ENCODE measurements at regions not wholly inside any gene's neighbourhood (a gene's known extent, or its start where the extent isn't known, plus 50 kb on each side); places are given as distances from the start of the nearest gene placed in this dataset.

GRCh38 chr13:74230984-74231501, 96.8 kb upstream of the KLF12 start:
- Histone ChIP-seq H3K9me3 (ENCODE audit: insufficient read depth, low read length) (no peaks in the 10 kb centered on the region), H3F3A (ENCODE audit: insufficient read depth) (no peaks in the 10 kb centered on the region), H3K27ac (ENCODE audit: low read depth, low read length) (no peak overlapping the region), H3K4me2 (ENCODE audit: low read depth, low read length, poor library complexity, severe bottlenecking) (no peak overlapping the region), H3K79me2 (ENCODE audit: insufficient read depth, low read length) (no peaks in the 10 kb centered on the region), H3K9me2 (replicated peaks; ENCODE audit: insufficient read depth, low read length) (no peaks in the 10 kb centered on the region), H3K9ac (ENCODE audit: low read length) (no peak overlapping the region), H2AFZ (ENCODE audit: low read depth, low read length, severe bottlenecking) (no peak overlapping the region), H3K36me3 (ENCODE audit: low read length) (no peaks in the 10 kb centered on the region), H3K4me3 (ENCODE audit: insufficient read depth, low read length, poor library complexity, severe bottlenecking) (no peak overlapping the region), H4K20me1 (ENCODE audit: low read depth, low read length) (no peaks in the 10 kb centered on the region), H3K27me3 (ENCODE audit: low read length) (no peaks in the 10 kb centered on the region)
- TF ChIP-seq CTCF (IDR thresholded peaks at IDR 0.05; ENCODE audit: insufficient read depth, low read length, poor library complexity, severe bottlenecking) (no peak), EZH2phosphoT487 (conservative IDR thresholded peaks at IDR 0.05; ENCODE audit: low read length) (no peak)

- Histone ChIP-seq H3K4me3 (ENCODE audit: insufficient read depth, low read length, poor library complexity, severe bottlenecking) (no peak overlapping the region), H3K79me2 (ENCODE audit: insufficient read depth, low read length) (no peaks in the 10 kb centered on the region), H3K27ac (ENCODE audit: low read depth, low read length) (no peak overlapping the region), H3F3A (ENCODE audit: insufficient read depth) (no peaks in the 10 kb centered on the region), H3K9ac (ENCODE audit: low read length) (no peak overlapping the region), H3K9me2 (replicated peaks; ENCODE audit: insufficient read depth, low read length) (no peaks in the 10 kb centered on the region), H3K27me3 (ENCODE audit: low read length) (no peaks in the 10 kb centered on the region), H2AFZ (ENCODE audit: low read depth, low read length, severe bottlenecking) (no peak overlapping the region), H3K36me3 (ENCODE audit: low read length) (no peaks in the 10 kb centered on the region), H3K9me3 (ENCODE audit: insufficient read depth, low read length) (no peaks in the 10 kb centered on the region), H4K20me1 (ENCODE audit: low read depth, low read length) (no peaks in the 10 kb centered on the region), H3K4me2 (ENCODE audit: low read depth, low read length, poor library complexity, severe bottlenecking) (no peak overlapping the region)
- TF ChIP-seq EZH2phosphoT487 (conservative IDR thresholded peaks at IDR 0.05; ENCODE audit: low read length) = no peak
- no peak for TF ChIP-seq CTCF (IDR thresholded peaks at IDR 0.05; ENCODE audit: insufficient read depth, low read length, poor library complexity, severe bottlenecking)
These were observed 95.0 kb upstream of the KLF12 start for GRCh38 chr13:74229242-74229641.

GRCh38 chr13:74227476-74228158, 93.4 kb upstream of the KLF12 start:
- H3K9ac ChIP-seq (ENCODE audit: low read length) = no peak overlapping the region
- no peak for TF ChIP-seq CTCF (IDR thresholded peaks at IDR 0.05; ENCODE audit: insufficient read depth, low read length, poor library complexity, severe bottlenecking)
- no peak for TF ChIP-seq EZH2phosphoT487 (conservative IDR thresholded peaks at IDR 0.05; ENCODE audit: low read length)
- H3K9me2 ChIP-seq (replicated peaks; ENCODE audit: insufficient read depth, low read length) = no peaks in the 10 kb centered on the region
- no peak overlapping the region for H3K4me2 ChIP-seq (ENCODE audit: low read depth, low read length, poor library complexity, severe bottlenecking)
- no peaks in the 10 kb centered on the region for H4K20me1 ChIP-seq (ENCODE audit: low read depth, low read length)
- no peaks in the 10 kb centered on the region for H3F3A ChIP-seq (ENCODE audit: insufficient read depth)
- no peaks in the 10 kb centered on the region for H3K27me3 ChIP-seq (ENCODE audit: low read length)
- no peak overlapping the region for H3K27ac ChIP-seq (ENCODE audit: low read depth, low read length)
- no peaks in the 10 kb centered on the region for H3K36me3 ChIP-seq (ENCODE audit: low read length)
- no peaks in the 10 kb centered on the region for H3K79me2 ChIP-seq (ENCODE audit: insufficient read depth, low read length)
- no peak overlapping the region for H3K4me3 ChIP-seq (ENCODE audit: insufficient read depth, low read length, poor library complexity, severe bottlenecking)
- H3K9me3 ChIP-seq (ENCODE audit: insufficient read depth, low read length) = no peaks in the 10 kb centered on the region
- H2AFZ ChIP-seq (ENCODE audit: low read depth, low read length, severe bottlenecking) = no peak overlapping the region

All from SU-DHL-6 (cell line).